Mesenchymal stem cell (in vitro differentiated cells and primary cell): ENCODE measurements at regions not wholly inside any gene's neighbourhood (a gene's known extent, or its start where the extent isn't known, plus 50 kb on each side); places are given as distances from the start of the nearest gene placed in this dataset.

Experiments used
- DNase-seq: peaks from one replicate; pipeline ENCODE4 v3.0.0-alpha.2; 2013
- H2AFZ ChIP-seq: one replicate; pipeline ENCODE4 v1.6.1; 2013; ENCODE audit warnings: low read depth, mild to moderate bottlenecking, control low read depth, inconsistent platforms, low read length, moderate library complexity
- H2AK5ac ChIP-seq: 2 replicates; pipeline ENCODE4 v1.6.1; 2013; ENCODE audit warnings: low read length, moderate library complexity, mild to moderate bottlenecking, inconsistent platforms; ENCODE audit not compliant: severe bottlenecking
- H2BK120ac ChIP-seq: one replicate; pipeline ENCODE4 v1.6.1; 2013; ENCODE audit warnings: low read depth, mild to moderate bottlenecking, inconsistent platforms, low read length, moderate library complexity
- H2BK12ac ChIP-seq, 2 experiments: one replicate each; pipeline ENCODE4 v1.6.1; 2013; ENCODE audit warnings: inconsistent platforms in 2 of 2, low read length in 2 of 2, mild to moderate bottlenecking in 2 of 2, moderate library complexity in 2 of 2, control low read depth in 1 of 2
- H2BK15ac ChIP-seq: one replicate; pipeline ENCODE4 v1.6.1; 2013; ENCODE audit warnings: mild to moderate bottlenecking, low read depth, inconsistent platforms; ENCODE audit not compliant: poor library complexity, severe bottlenecking
- H2BK5ac ChIP-seq: 2 replicates; pipeline ENCODE4 v1.6.1; 2013; ENCODE audit warnings: low read depth, mild to moderate bottlenecking, low read length, control low read depth, inconsistent platforms; ENCODE audit not compliant: poor library complexity, severe bottlenecking
- H3K14ac ChIP-seq, 2 experiments: one replicate each; pipeline ENCODE4 v1.6.1; 2013; ENCODE audit warnings: inconsistent platforms in 2 of 2, low read length in 2 of 2, control low read depth in 1 of 2, mild to moderate bottlenecking in 1 of 2, moderate library complexity in 1 of 2
- H3K18ac ChIP-seq, 2 experiments: one replicate each; pipeline ENCODE4 v1.6.1; 2013; ENCODE audit warnings: inconsistent platforms in 2 of 2, low read length in 2 of 2, control low read depth in 1 of 2, low read depth in 1 of 2, mild to moderate bottlenecking in 1 of 2
- H3K23ac ChIP-seq, 2 experiments: one replicate each; pipeline ENCODE4 v1.6.1; 2013; ENCODE audit warnings: inconsistent platforms in 2 of 2, low read length in 2 of 2, mild to moderate bottlenecking in 2 of 2, moderate library complexity in 2 of 2, control low read depth in 1 of 2
- H3K27ac ChIP-seq: 2 replicates; pipeline ENCODE4 v1.5.1; 2013; ENCODE audit warnings: mild to moderate bottlenecking, moderate library complexity, low read length, control low read depth, inconsistent platforms; ENCODE audit not compliant: poor library complexity, severe bottlenecking
- H3K27me3 ChIP-seq, 2 experiments: 2 replicates each; pipeline versions ENCODE4 v1.6.1 to v1.7.0; 2013; ENCODE audit warnings: low read length in 2 of 2, mild to moderate bottlenecking in 2 of 2, moderate library complexity in 2 of 2, control low read depth in 1 of 2, inconsistent platforms in 1 of 2; ENCODE audit not compliant: control insufficient read depth in 1 of 2, insufficient read depth in 1 of 2
- H3K36me3 ChIP-seq, 2 experiments: 2 replicates each; pipeline versions ENCODE4 v1.6.1 to v1.7.0; 2013; ENCODE audit warnings: low read length in 2 of 2, control low read depth in 1 of 2, inconsistent platforms in 1 of 2, low read depth in 1 of 2, mild to moderate bottlenecking in 1 of 2; ENCODE audit not compliant: insufficient read depth in 2 of 2, control insufficient read depth in 1 of 2
- H3K4ac ChIP-seq, 2 experiments: one replicate each; pipeline ENCODE4 v1.6.1; 2013; ENCODE audit warnings: inconsistent platforms in 2 of 2, low read length in 2 of 2, mild to moderate bottlenecking in 2 of 2, moderate library complexity in 2 of 2, control low read depth in 1 of 2, low read depth in 1 of 2
- H3K4me1 ChIP-seq: 2 replicates; pipeline ENCODE4 v1.6.1; 2013; ENCODE audit warnings: low read depth, low read length, control low read depth; ENCODE audit not compliant: control insufficient read depth, insufficient read depth
- H3K4me2 ChIP-seq: 2 replicates; pipeline ENCODE4 v1.6.1; 2013; ENCODE audit warnings: low read length, mild to moderate bottlenecking, inconsistent platforms; ENCODE audit not compliant: poor library complexity, severe bottlenecking
- H3K4me3 ChIP-seq, 2 experiments: 2 replicates each; pipeline versions ENCODE4 v1.5.1 to v1.7.0; 2013; ENCODE audit warnings: low read length in 2 of 2, mild to moderate bottlenecking in 2 of 2, control low read depth in 1 of 2, low read depth in 1 of 2; ENCODE audit not compliant: insufficient read depth in 1 of 2
- H3K79me1 ChIP-seq: replicated peaks from 2 replicates; pipeline ENCODE4 v1.6.1; 2013; ENCODE audit warnings: mild to moderate bottlenecking, control low read depth, low read length, inconsistent platforms; ENCODE audit not compliant: poor library complexity, severe bottlenecking
- H3K9ac ChIP-seq: 2 replicates; pipeline ENCODE4 v1.7.0; 2013; ENCODE audit warnings: mild to moderate bottlenecking, low read length, moderate library complexity
- H3K9me3 ChIP-seq: 2 replicates; pipeline ENCODE4 v1.7.0; 2013; ENCODE audit warnings: mild to moderate bottlenecking, low read length; ENCODE audit not compliant: control insufficient read depth
- H4K8ac ChIP-seq: one replicate; pipeline ENCODE4 v1.6.1; 2013; ENCODE audit warnings: inconsistent platforms, mild to moderate bottlenecking, low read length, moderate library complexity
- H4K91ac ChIP-seq: one replicate; pipeline ENCODE4 v1.6.1; 2013; ENCODE audit warnings: mild to moderate bottlenecking, low read length, inconsistent platforms
- WGBS: methylation state at CpG from one replicate; pipeline ENCODE4 v1.1.7; 2013; ENCODE audit warnings: mixed read lengths; 5-methylcytosine and 5-hydroxymethylcytosine counted together

GRCh38 chr3:1019157-1019556 is 73.7 kb upstream of the CNTN6 start:
- no peak for DNase-seq
- H3K14ac ChIP-seq = peak overlapping the region in 1 of 2 experiments; percentile 2
- WGBS = 33% methylated on average over 1 of the region's 2 CpGs

GRCh38 chr3:1026395-1026794 is 66.4 kb upstream of the CNTN6 start:
- no peak overlapping the region for H2BK15ac ChIP-seq
- H2AK5ac ChIP-seq = no peak overlapping the region
- no peak overlapping the region for H3K9ac ChIP-seq
- H3K9me3 ChIP-seq = peaks cover 9% of the 10 kb centered on the region
- H3K23ac ChIP-seq = no peak overlapping the region
- no peak overlapping the region for H2BK12ac ChIP-seq
- DNase-seq = no peak
- H2BK5ac ChIP-seq = no peak overlapping the region
- H2AFZ ChIP-seq = no peak overlapping the region
- H3K4me3 ChIP-seq = no peak overlapping the region
- no peak overlapping the region for H3K18ac ChIP-seq
- no CpG with 5 or more reads among the region's 2 CpGs for WGBS
- H3K27ac ChIP-seq = no peak overlapping the region
- no peaks in the 10 kb centered on the region for H3K79me1 ChIP-seq
- H3K36me3 ChIP-seq = no peaks in the 10 kb centered on the region
- H3K14ac ChIP-seq = no peak overlapping the region
- H4K91ac ChIP-seq = no peak overlapping the region
- H3K27me3 ChIP-seq = no peaks in the 10 kb centered on the region
- no peak overlapping the region for H4K8ac ChIP-seq
- H3K4me1 ChIP-seq = no peaks in the 10 kb centered on the region
- no peak overlapping the region for H3K4me2 ChIP-seq
- no peak overlapping the region for H2BK120ac ChIP-seq
- H3K4ac ChIP-seq = no peak overlapping the region

More at GRCh38 chr3:1019157-1019556, 73.7 kb upstream of the CNTN6 start:
- Histone ChIP-seq H3K79me1 (no peaks in the 10 kb centered on the region), H4K91ac (no peak overlapping the region), H2BK15ac (no peak overlapping the region), H3K4me1 (no peaks in the 10 kb centered on the region), H4K8ac (no peak overlapping the region), H2AK5ac (no peak overlapping the region), H3K27ac (no peak overlapping the region), H3K4me3 (no peak overlapping the region), H3K9me3 (peaks cover 8% of the 10 kb centered on the region), H3K23ac (no peak overlapping the region), H3K4ac (no peak overlapping the region), H2BK5ac (no peak overlapping the region), H2BK12ac (no peak overlapping the region), H2BK120ac (no peak overlapping the region), H3K36me3 (no peaks in the 10 kb centered on the region), H3K9ac (no peak overlapping the region), H3K27me3 (no peaks in the 10 kb centered on the region), H3K18ac (no peak overlapping the region), H2AFZ (no peak overlapping the region), H3K4me2 (no peak overlapping the region)

- Histone ChIP-seq H2BK12ac (no peak overlapping the region), H3K9me3 (peaks cover 15% of the 10 kb centered on the region), H4K91ac (no peak overlapping the region), H4K8ac (no peak overlapping the region), H3K4ac (no peak overlapping the region), H2BK15ac (no peak overlapping the region), H3K4me3 (no peak overlapping the region), H3K18ac (no peak overlapping the region), H2BK5ac (no peak overlapping the region), H2AK5ac (no peak overlapping the region), H3K4me1 (no peaks in the 10 kb centered on the region), H2AFZ (no peak overlapping the region), H3K79me1 (no peaks in the 10 kb centered on the region), H3K9ac (no peak overlapping the region), H3K23ac (no peak overlapping the region), H3K36me3 (no peaks in the 10 kb centered on the region), H3K27ac (no peak overlapping the region), H3K27me3 (no peaks in the 10 kb centered on the region), H3K4me2 (no peak overlapping the region), H2BK120ac (no peak overlapping the region), H3K14ac (no peak overlapping the region)
- DNase-seq = no peak
- WGBS = 86% methylated on average over 3 of the region's 4 CpGs
Measured at GRCh38 chr3:1036207-1036826, 56.5 kb upstream of the CNTN6 start.

GRCh38 chr3:1037631-1038030 is 55.2 kb upstream of the CNTN6 start:
- H3K36me3 ChIP-seq = no peaks in the 10 kb centered on the region
- no peak overlapping the region for H4K91ac ChIP-seq
- WGBS = 59% methylated on average over 4 of the region's 5 CpGs
- no peak overlapping the region for H2AK5ac ChIP-seq
- H3K23ac ChIP-seq = no peak overlapping the region
- no peak overlapping the region for H3K9ac ChIP-seq
- DNase-seq = no peak
- no peak overlapping the region for H3K18ac ChIP-seq
- H3K4me3 ChIP-seq = no peak overlapping the region
- H3K79me1 ChIP-seq = no peaks in the 10 kb centered on the region
- H3K27me3 ChIP-seq = no peaks in the 10 kb centered on the region
- no peak overlapping the region for H4K8ac ChIP-seq
- H3K14ac ChIP-seq = no peak overlapping the region
- no peaks in the 10 kb centered on the region for H3K4me1 ChIP-seq
- no peak overlapping the region for H2AFZ ChIP-seq
- H3K4me2 ChIP-seq = no peak overlapping the region
- no peak overlapping the region for H2BK15ac ChIP-seq
- no peak overlapping the region for H2BK120ac ChIP-seq
- no peak overlapping the region for H2BK12ac ChIP-seq
- H3K9me3 ChIP-seq = peaks cover 12% of the 10 kb centered on the region
- no peak overlapping the region for H3K4ac ChIP-seq
- H2BK5ac ChIP-seq = no peak overlapping the region
- H3K27ac ChIP-seq = no peak overlapping the region
